Endometrium (tissue), 2 donors: ENCODE measurements at regions not wholly inside any gene's neighbourhood (a gene's known extent, or its start where the extent isn't known, plus 50 kb on each side); places are given as distances from the start of the nearest gene placed in this dataset.
"Not testable (repeated sequence)": the region's sequence is repeated elsewhere in the genome, so short reads cannot be mapped to it uniquely, and the experiment has no call there.

ENCODE experiments used
- FAIRE-seq: peaks from 2 replicates; lab custom pipeline; 2012; peaks lifted over from hg19 to GRCh38; lab: Jason Lieb, UNC
- donor health status: control.
- donor health status: control.

DNA sequence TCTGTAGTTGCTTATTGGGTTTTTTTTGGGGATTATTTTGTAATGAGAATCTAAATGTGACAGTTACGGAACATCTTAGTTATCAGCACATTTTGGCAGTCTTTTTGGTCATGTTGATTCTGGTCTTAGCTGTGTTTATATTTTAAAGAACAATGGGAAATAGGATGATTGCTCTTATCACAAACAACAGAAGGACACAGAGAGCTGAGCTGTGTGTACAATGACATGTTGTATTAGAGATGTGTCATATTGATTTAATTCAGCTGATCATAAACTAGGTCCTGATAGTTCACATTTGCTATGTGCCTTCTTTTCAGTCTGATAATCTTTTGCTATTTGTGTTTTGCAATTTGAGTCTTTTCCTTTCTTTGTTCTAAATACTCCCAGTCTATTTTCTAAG is 781.7 kb downstream of the TRHDE start:
- no peak for FAIRE-seq

DNA sequence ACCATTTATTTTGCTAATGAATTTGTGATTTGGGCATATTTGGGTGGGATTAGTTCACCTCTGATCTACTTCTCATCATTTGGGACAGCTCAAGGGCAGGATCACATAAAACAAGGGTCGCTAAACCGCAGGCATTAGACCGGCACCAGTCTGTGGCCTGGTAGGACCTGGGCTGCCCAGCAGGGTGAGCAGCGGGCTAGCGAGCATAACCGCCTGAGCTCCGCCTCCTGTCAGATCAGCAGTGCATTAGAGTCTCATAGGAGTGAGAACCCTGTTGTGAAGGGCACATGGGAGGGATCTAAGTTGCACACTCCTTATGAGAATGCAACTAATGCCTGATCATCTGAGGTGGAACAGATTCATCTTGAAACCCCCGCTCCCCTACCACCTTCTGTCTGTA is 785.3 kb downstream of the TRHDE start:
- no peak for FAIRE-seq

DNA sequence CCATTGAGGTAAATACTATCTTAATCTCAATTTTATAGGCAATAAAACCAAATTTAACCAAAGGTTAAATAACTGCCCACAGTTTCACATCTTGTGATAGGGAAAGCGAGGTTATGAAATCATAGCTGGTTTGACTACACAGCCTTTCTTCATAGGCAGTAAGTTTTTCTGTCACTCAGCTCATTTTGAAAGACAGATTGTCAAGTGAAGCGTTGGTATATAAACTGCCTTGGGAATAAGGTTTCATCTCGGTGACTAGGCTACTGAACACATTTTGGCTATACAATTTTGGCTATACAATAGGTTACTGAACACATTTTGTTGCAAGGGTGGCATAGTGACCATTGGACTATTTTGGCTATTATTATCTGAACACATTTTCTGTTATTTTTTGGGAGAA is 793.7 kb downstream of the TRHDE start:
- no peak for FAIRE-seq

GRCh38 chr12:73067616-73068015 is 795.4 kb downstream of the TRHDE start:
- FAIRE-seq, result no peak

- FAIRE-seq, result no peak
Measured at GRCh38 chr12:73072214-73072613, 800.0 kb downstream of the TRHDE start.

DNA sequence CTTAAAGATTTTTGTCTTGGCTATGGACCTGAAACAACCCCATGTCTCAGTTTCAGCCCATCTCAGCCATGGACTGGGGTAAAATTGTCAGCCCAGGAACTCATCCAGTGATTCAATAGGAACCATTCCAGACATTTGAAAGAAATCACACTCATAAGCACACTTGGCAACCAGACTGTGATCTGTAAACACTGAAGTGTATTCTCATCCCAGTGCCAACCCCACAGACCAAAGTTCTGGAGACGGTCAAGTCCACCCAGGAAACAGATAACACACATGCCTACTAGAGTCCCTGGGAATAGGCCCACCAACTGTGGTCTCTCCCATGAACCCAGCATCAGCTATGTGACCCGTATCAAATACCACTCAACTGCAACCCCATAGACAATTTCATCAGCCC is 804.6 kb downstream of the TRHDE start:
- FAIRE-seq, result no peak

DNA sequence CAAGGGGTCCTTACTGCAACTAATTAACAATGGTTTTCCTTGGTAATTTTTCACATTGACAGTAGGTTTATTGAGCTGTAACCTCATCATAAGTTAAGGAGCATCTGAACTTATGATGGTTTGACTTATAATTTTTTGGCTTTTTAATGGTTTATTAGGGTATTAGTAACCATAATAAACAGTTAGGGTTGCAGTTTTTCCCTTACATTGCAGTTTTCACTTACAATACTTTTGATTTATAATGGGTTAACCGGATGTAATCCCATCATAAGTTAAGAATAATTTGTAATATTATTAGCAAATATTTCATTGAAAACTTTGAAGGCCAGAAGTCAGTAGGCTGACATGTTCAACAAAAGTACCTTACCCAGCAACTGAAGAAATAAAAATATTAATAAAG is 811.6 kb downstream of the TRHDE start:
- FAIRE-seq, result no peak

DNA sequence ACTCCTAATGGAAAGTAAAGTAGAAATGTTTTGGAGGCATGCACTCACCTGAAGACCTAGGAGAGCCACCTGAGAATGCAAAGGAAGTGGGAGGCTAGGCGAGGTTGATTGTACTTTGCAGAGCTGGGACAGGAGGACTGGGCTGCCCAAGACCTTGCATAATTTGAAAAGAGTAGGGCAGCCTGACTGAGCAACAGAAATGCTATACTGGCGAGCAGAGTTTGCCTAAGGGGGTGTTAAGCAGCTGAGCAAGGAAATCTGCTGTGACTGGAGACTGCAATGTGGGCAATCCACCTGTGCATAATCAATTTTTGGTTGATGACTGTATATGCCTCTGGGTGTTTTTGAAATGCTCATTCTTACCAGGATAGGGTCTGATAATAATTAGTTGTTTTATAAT is 834.1 kb downstream of the TRHDE start:
- no peak for FAIRE-seq

GRCh38 chr12:73106896-73107295 is 834.7 kb downstream of the TRHDE start:
- no peak for FAIRE-seq

- FAIRE-seq, result no peak
Measured at GRCh38 chr12:73110816-73111215, 838.6 kb downstream of the TRHDE start.

- FAIRE-seq, result no peak
Measured at GRCh38 chr12:73112035-73112816, 840.1 kb downstream of the TRHDE start.

GRCh38 chr12:73124480-73124879 is 852.3 kb downstream of the TRHDE start:
- no peak for FAIRE-seq

GRCh38 chr12:73125148-73125547 is 853.0 kb downstream of the TRHDE start:
- no peak for FAIRE-seq

GRCh38 chr12:73136386-73136785 is 864.2 kb downstream of the TRHDE start:
- no peak for FAIRE-seq

GRCh38 chr12:73139642-73140041 is 867.5 kb downstream of the TRHDE start:
- not testable (repeated sequence) for FAIRE-seq

DNA sequence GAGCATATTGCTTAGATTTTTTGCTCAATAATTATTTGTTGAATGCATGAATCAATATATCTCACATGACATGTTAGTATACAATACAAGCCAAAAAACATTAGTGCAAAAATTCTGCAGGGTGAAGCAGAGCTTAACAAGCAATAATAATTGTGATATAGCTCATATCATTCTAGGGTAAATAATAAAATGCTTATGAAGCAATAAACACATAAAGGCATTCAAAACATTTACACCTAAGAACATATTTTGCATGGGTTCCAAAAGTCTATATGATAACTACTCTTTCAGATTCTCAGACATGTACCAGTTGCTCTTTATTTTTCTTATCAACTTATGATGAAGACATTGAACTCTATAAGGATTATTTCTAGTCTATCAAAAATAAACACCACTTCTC is 886.2 kb downstream of the TRHDE start:
- no peak for FAIRE-seq

- no peak for FAIRE-seq
Measured at GRCh38 chr12:73159954-73160353, 887.8 kb downstream of the TRHDE start.

GRCh38 chr12:73161970-73162369 is 889.8 kb downstream of the TRHDE start:
- FAIRE-seq, result no peak

DNA sequence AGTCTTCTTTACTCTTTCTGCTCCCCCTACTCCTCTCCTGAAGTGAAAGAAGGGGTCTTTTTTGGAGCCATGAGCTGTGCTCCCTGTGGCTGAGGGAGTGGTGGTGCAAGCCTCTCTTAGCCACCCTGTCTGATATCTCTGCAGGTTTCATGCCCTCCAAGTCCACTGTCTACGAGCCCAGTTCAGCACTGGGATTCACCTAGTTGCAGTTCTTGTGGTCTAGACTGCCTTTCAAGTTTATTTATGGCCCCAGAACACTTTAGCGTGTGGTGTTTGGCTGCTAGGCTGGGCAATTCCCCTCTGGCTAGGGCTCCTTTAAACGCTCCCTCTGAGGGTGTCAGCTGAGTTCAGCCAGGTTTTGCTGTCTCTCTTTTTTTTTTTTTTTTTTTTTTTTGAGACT is 908.6 kb downstream of the TRHDE start:
- no peak for FAIRE-seq

- no peak for FAIRE-seq
Measured at GRCh38 chr12:73181244-73181643, 909.1 kb downstream of the TRHDE start.

DNA sequence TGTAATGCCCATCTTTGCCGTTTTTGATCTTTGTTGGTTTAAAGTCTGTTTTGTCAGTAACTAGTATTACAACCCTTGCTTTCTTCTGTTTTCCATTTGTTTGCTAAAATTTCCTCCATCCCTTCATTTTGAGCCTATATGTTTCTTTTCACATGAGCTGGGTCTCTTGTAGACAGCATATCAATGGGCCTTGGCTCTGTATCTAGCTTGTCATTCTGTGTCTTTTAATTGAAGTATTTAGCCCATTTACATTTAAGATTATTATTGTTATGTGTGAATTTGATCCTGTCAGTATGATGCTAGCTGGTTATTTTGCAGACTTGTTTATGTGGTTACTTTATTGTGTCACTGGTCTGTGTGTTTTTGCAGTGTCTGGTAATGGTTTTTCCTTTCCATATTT is 913.2 kb downstream of the TRHDE start:
- no peak for FAIRE-seq

- FAIRE-seq, result no peak
Measured at GRCh38 chr12:73186272-73186671, 914.1 kb downstream of the TRHDE start.

GRCh38 chr12:73187765-73188164 is 915.6 kb downstream of the TRHDE start:
- FAIRE-seq, result no peak

GRCh38 chr12:73210548-73211204 is 938.5 kb downstream of the TRHDE start:
- FAIRE-seq, result no peak
